SK-N-SH (cell line): ENCODE measurements at regions not wholly inside any gene's neighbourhood (a gene's known extent, or its start where the extent isn't known, plus 50 kb on each side); places are given as distances from the start of the nearest gene placed in this dataset.

Experiments used
- CHD2 ChIP-seq: fragments of 150-350 bp; IDR thresholded peaks from 2 replicates; pipeline ENCODE4 v1.6.1; 2018; ENCODE audit warnings: low read length; ENCODE audit not compliant: partially characterized antibody
- CTCF ChIP-seq: fragments of 200-600 bp; sonication (generic); IDR thresholded peaks from 2 replicates; pipeline ENCODE4 v1.6.1; 2017; ENCODE audit warnings: antibody characterized with exemption, mild to moderate bottlenecking, moderate library complexity
- FOXJ3 ChIP-seq: sonication (generic); formaldehyde crosslinking; IDR thresholded peaks from 2 replicates; pipeline ENCODE4 v1.5.1; 2020; ENCODE audit warnings: mild to moderate bottlenecking, missing genetic modification reagents
- JUND ChIP-seq: IDR thresholded peaks from 2 replicates; pipeline ENCODE4 v1.4.0; 2012
- MAX ChIP-seq: IDR thresholded peaks from 2 replicates; pipeline ENCODE4 v1.4.0; 2012; ENCODE audit warnings: low read depth
- MXI1 ChIP-seq: IDR thresholded peaks from 2 replicates; pipeline ENCODE4 v1.6.1; 2012; ENCODE audit warnings: mild to moderate bottlenecking, low read depth, low read length, improper control_type of control experiment
- RAD21 ChIP-seq: IDR thresholded peaks from 2 replicates; pipeline ENCODE4 v1.6.1; 2012; ENCODE audit warnings: mild to moderate bottlenecking, low read length
- RFX5 ChIP-seq: IDR thresholded peaks from 2 replicates; pipeline ENCODE4 v1.6.1; 2012; ENCODE audit warnings: mild to moderate bottlenecking, improper control_type of control experiment, low read length
- SIN3A ChIP-seq: IDR thresholded peaks from 2 replicates; pipeline ENCODE4 v1.6.1; 2012; ENCODE audit warnings: low read depth, mild to moderate bottlenecking, low read length, moderate library complexity, borderline replicate concordance
- TAF1 ChIP-seq: IDR thresholded peaks from 2 replicates; pipeline ENCODE4 v1.6.1; 2012; ENCODE audit warnings: low read depth, mild to moderate bottlenecking, low read length, moderate library complexity, borderline replicate concordance
- TEAD4 ChIP-seq: IDR thresholded peaks from 2 replicates; pipeline ENCODE4 v1.4.0; 2012; ENCODE audit warnings: mild to moderate bottlenecking, borderline replicate concordance; ENCODE audit not compliant: insufficient read depth
- USF2 ChIP-seq: fragments of 150-350 bp; IDR thresholded peaks from 2 replicates; pipeline ENCODE4 v1.6.1; 2017; ENCODE audit warnings: antibody characterized with exemption, low read length, low read depth, borderline replicate concordance
- TF ChIP-seq, protein P1 (sequence below): IDR thresholded peaks from 2 replicates; pipeline ENCODE4 v1.6.1; 2012; ENCODE audit warnings: mild to moderate bottlenecking, low read depth, low read length, moderate library complexity

DNA sequence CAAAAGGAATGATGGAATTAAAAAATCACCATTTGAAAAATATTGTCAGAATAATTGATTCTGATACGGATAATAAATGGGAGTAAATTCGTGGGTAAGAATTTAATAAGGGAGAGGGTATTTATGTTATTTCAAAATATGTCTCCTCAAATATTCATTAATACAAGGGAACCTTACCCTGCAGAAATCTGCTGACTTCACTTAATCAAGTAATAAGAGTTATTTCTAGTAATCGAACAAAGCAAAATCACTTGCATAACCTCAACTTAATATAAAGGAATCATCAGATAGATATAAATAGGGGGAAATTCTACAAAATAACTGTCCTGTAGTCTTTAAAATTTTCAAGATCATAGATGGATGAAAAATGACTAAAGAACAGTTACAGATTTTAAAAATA is 1164.7 kb upstream of the GJE1 start:
- TF ChIP-seq SIN3A (no peak), FOXJ3 (CRISPR knock-in tag) (no peak), CHD2 (no peak), USF2 (no peak), CTCF (no peak), JUND (no peak), RFX5 (no peak), RAD21 (no peak), MXI1 (no peak), MAX (no peak), TEAD4 (no peak), TAF1 (no peak)
- TF ChIP-seq, protein P1, sequence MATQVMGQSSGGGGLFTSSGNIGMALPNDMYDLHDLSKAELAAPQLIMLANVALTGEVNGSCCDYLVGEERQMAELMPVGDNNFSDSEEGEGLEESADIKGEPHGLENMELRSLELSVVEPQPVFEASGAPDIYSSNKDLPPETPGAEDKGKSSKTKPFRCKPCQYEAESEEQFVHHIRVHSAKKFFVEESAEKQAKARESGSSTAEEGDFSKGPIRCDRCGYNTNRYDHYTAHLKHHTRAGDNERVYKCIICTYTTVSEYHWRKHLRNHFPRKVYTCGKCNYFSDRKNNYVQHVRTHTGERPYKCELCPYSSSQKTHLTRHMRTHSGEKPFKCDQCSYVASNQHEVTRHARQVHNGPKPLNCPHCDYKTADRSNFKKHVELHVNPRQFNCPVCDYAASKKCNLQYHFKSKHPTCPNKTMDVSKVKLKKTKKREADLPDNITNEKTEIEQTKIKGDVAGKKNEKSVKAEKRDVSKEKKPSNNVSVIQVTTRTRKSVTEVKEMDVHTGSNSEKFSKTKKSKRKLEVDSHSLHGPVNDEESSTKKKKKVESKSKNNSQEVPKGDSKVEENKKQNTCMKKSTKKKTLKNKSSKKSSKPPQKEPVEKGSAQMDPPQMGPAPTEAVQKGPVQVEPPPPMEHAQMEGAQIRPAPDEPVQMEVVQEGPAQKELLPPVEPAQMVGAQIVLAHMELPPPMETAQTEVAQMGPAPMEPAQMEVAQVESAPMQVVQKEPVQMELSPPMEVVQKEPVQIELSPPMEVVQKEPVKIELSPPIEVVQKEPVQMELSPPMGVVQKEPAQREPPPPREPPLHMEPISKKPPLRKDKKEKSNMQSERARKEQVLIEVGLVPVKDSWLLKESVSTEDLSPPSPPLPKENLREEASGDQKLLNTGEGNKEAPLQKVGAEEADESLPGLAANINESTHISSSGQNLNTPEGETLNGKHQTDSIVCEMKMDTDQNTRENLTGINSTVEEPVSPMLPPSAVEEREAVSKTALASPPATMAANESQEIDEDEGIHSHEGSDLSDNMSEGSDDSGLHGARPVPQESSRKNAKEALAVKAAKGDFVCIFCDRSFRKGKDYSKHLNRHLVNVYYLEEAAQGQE = no peak
